Chondrocyte (in vitro differentiated cells): ENCODE measurements at regions not wholly inside any gene's neighbourhood (a gene's known extent, or its start where the extent isn't known, plus 50 kb on each side); places are given as distances from the start of the nearest gene placed in this dataset.

Experiments used
- DNase-seq: peaks from one replicate; pipeline ENCODE4 v3.0.0; 2021; ENCODE audit warnings: mixed read lengths, low spot score
- H3K27ac Mint-ChIP-seq: one replicate; pipeline ENCODE4 v1.8.0; 2021; ENCODE audit warnings: mild to moderate bottlenecking, moderate library complexity, mixed read lengths; ENCODE audit not compliant: unreplicated experiment
- H3K27me3 Mint-ChIP-seq: 2 replicates; pipeline ENCODE4 v1.8.0; 2021; ENCODE audit warnings: low read depth, mixed read lengths
- H3K36me3 Mint-ChIP-seq: 2 replicates; pipeline ENCODE4 v1.8.0; 2021; ENCODE audit warnings: low read depth, mixed read lengths
- H3K4me1 Mint-ChIP-seq: 2 replicates; pipeline ENCODE4 v1.8.0; 2021; ENCODE audit warnings: low read depth, mild to moderate bottlenecking, mixed read lengths
- H3K4me3 Mint-ChIP-seq: one replicate; pipeline ENCODE4 v1.8.0; 2021; ENCODE audit warnings: mild to moderate bottlenecking, moderate library complexity, mixed read lengths; ENCODE audit not compliant: unreplicated experiment
- H3K9me3 Mint-ChIP-seq: 2 replicates; pipeline ENCODE4 v1.8.0; 2021; ENCODE audit warnings: low read depth, mixed read lengths
- CTCF ChIP-seq: fragments of 200-600 bp; sonication (generic); IDR thresholded peaks from 2 replicates; pipeline ENCODE4 v1.5.0; 2021; ENCODE audit warnings: antibody characterized with exemption, mild to moderate bottlenecking, moderate library complexity

DNA sequence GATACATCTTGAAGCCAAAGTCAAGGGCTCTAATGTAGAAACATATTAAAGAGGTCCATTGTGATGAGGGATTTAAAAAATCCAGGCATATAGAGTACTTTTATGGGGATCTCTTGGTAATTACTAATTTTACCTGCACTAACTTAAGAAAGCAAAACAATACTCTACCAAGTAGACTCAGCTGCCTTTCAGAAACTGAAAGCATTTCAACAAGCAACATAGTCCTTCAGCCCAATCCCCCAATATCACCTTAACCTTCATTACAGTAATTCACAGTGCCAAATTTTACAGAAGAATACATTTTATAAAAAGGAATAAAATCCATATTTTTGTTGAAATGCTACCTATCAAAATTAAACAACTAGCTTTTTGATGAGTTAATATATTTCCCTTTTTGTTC lies 422.9 kb downstream of the DTHD1 start:
- no peak for TF ChIP-seq CTCF
- Mint-ChIP-seq H3K36me3 (no peaks in the 10 kb centered on the region), H3K4me3 (no peak overlapping the region), H3K27ac (no peak overlapping the region), H3K4me1 (no peaks in the 10 kb centered on the region), H3K27me3 (no peaks in the 10 kb centered on the region), H3K9me3 (peaks cover 16% of the 10 kb centered on the region)
- no peak for DNase-seq

- no peak for DNase-seq
- Mint-ChIP-seq H3K36me3 (no peaks in the 10 kb centered on the region), H3K9me3 (peaks cover 7% of the 10 kb centered on the region), H3K4me1 (no peaks in the 10 kb centered on the region), H3K27ac (no peak overlapping the region), H3K4me3 (no peak overlapping the region), H3K27me3 (no peaks in the 10 kb centered on the region)
- no peak for TF ChIP-seq CTCF
Measured at GRCh38 chr4:36709991-36710390, 428.6 kb downstream of the DTHD1 start.

GRCh38 chr4:36712013-36712412 lies 430.6 kb downstream of the DTHD1 start:
- Mint-ChIP-seq H3K4me1 (no peaks in the 10 kb centered on the region), H3K27ac (no peak overlapping the region), H3K36me3 (no peaks in the 10 kb centered on the region), H3K27me3 (no peaks in the 10 kb centered on the region), H3K9me3 (peaks cover 10% of the 10 kb centered on the region), H3K4me3 (no peak overlapping the region)
- DNase-seq, result no peak
- no peak for TF ChIP-seq CTCF

DNA sequence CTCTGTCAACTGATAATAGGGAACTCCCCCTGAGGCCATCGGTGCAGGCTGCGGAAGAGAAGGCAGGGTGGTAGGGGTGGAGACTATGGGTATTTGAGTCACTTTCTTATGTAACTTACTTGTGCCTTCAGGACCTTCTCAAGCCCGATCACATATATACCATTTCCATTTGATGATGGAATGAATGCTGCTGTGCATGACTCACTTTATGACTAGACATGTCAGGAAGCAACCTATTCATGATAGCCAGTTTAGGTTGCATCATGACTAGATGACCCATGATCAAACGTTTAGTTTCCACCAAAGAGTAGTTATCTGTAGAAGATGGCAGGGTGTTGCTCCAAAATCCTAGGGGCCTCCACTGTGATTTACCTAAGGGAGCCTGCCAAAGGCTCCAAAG lies 435.5 kb downstream of the DTHD1 start:
- H3K27ac Mint-ChIP-seq, result no peak overlapping the region

GRCh38 chr4:36719425-36719824 lies 438.0 kb downstream of the DTHD1 start:
- H3K4me1 Mint-ChIP-seq, result no peaks in the 10 kb centered on the region
- H3K9me3 Mint-ChIP-seq, result peaks cover 10% of the 10 kb centered on the region
- no peak for TF ChIP-seq CTCF
- H3K27me3 Mint-ChIP-seq, result no peaks in the 10 kb centered on the region
- no peak overlapping the region for H3K4me3 Mint-ChIP-seq
- no peak for DNase-seq
- H3K36me3 Mint-ChIP-seq, result no peaks in the 10 kb centered on the region
- no peak overlapping the region for H3K27ac Mint-ChIP-seq

More for the DNA sequence above, 435.5 kb downstream of the DTHD1 start:
- no peak for DNase-seq
- Mint-ChIP-seq H3K27me3 (no peaks in the 10 kb centered on the region), H3K9me3 (peaks cover 10% of the 10 kb centered on the region), H3K36me3 (no peaks in the 10 kb centered on the region), H3K4me1 (no peaks in the 10 kb centered on the region), H3K4me3 (no peak overlapping the region)
- TF ChIP-seq CTCF, result no peak
